Panc1 (cell line): ENCODE measurements at regions not wholly inside any gene's neighbourhood (a gene's known extent, or its start where the extent isn't known, plus 50 kb on each side); places are given as distances from the start of the nearest gene placed in this dataset.

ENCODE experiments used
- CTCF ChIP-seq: fragments of 450-650 bp; IDR thresholded peaks from 2 replicates; pipeline ENCODE4 v1.5.1; 2017; ENCODE audit warnings: mild to moderate bottlenecking
- TCF7L2 ChIP-seq: IDR thresholded peaks from 2 replicates; pipeline ENCODE4 v1.6.1; 2011; ENCODE audit warnings: mild to moderate bottlenecking, low read depth, low read length, inconsistent platforms
- TF ChIP-seq, protein P1 (sequence below), 2 experiments: IDR thresholded peaks; 2 replicates each; pipeline ENCODE4 v1.6.1; 2011 to 2012; ENCODE audit warnings: low read depth in 2 of 2, control low read depth in 1 of 2, low read length in 1 of 2, mild to moderate bottlenecking in 1 of 2, moderate library complexity in 1 of 2; ENCODE audit not compliant: insufficient read depth in 1 of 2

DNA sequence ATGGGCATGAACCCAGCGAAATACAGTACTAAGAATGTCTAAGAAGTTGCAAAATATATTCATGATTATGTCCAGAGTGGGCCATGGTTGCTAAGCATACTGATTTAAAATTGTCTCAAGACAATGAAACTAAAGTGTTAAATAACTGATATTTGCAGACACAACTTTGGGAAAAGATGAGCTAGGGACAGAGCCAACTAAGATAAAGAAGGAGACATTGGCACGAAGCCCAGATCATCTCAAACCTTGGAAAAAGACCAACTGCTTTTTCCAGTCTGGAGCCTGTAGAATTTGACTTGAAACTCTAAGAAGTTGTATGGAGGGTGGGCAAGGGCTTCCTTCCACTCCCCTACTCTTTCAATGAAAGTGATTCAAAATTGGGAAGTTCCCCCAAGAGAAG, 108.5 kb upstream of the GLRA2 start:
- TF ChIP-seq CTCF, result no peak
- TF ChIP-seq, protein P1, sequence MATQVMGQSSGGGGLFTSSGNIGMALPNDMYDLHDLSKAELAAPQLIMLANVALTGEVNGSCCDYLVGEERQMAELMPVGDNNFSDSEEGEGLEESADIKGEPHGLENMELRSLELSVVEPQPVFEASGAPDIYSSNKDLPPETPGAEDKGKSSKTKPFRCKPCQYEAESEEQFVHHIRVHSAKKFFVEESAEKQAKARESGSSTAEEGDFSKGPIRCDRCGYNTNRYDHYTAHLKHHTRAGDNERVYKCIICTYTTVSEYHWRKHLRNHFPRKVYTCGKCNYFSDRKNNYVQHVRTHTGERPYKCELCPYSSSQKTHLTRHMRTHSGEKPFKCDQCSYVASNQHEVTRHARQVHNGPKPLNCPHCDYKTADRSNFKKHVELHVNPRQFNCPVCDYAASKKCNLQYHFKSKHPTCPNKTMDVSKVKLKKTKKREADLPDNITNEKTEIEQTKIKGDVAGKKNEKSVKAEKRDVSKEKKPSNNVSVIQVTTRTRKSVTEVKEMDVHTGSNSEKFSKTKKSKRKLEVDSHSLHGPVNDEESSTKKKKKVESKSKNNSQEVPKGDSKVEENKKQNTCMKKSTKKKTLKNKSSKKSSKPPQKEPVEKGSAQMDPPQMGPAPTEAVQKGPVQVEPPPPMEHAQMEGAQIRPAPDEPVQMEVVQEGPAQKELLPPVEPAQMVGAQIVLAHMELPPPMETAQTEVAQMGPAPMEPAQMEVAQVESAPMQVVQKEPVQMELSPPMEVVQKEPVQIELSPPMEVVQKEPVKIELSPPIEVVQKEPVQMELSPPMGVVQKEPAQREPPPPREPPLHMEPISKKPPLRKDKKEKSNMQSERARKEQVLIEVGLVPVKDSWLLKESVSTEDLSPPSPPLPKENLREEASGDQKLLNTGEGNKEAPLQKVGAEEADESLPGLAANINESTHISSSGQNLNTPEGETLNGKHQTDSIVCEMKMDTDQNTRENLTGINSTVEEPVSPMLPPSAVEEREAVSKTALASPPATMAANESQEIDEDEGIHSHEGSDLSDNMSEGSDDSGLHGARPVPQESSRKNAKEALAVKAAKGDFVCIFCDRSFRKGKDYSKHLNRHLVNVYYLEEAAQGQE (IDR thresholded peaks at IDR 0.05; ENCODE audit: insufficient read depth in 1 of 2, low read depth in 2 of 2, low read length in 1 of 2), result no peak
- no peak for TF ChIP-seq TCF7L2
